K562 (cell line): ENCODE measurements at regions not wholly inside any gene's neighbourhood (a gene's known extent, or its start where the extent isn't known, plus 50 kb on each side); places are given as distances from the start of the nearest gene placed in this dataset.

Source experiments
- ATAC-seq: fragments of 200-7000 bp; cut with Tn5 transposase; 3 replicates; pipeline ENCODE4 v1.9.1; 2020; ENCODE audit warnings: moderate library complexity
- BruUV-seq: library from RNA; stranded (reverse); fragments of 400-500 nt; replicated peaks from 2 replicates; lab custom pipeline; 2021; lab: Mats Ljungman, UMichigan
- CTCF ChIA-PET: fragments of 300-600 bp; formaldehyde crosslinking; extraction: SDS; loops from one replicate; lab custom pipeline; 2021; ENCODE audit warnings: low intra/inter-chr PET ratio; lab: Yijun Ruan, JAX
- POLR2A ChIA-PET: fragments of 300-600, 350-650 bp; sonication (Branson Sonifier 250); formaldehyde crosslinking; extraction: SDS; loops from one replicate; lab custom pipeline; 2021; ENCODE audit warnings: antibody characterized with exemption, inconsistent platforms; lab: Yijun Ruan, JAX
- DNase-seq, 4 experiments: peaks; one replicate each; pipeline versions ENCODE4 v3.0.0 to v3.0.0-alpha.2; 2011 to 2018; ENCODE audit warnings: low spot score in 3 of 4, mixed read lengths in 3 of 4; ENCODE audit errors: extremely low read depth in 1 of 4
- FAIRE-seq: peaks from 2 replicates; lab custom pipeline; 2011; peaks lifted over from hg19 to GRCh38; lab: Jason Lieb, UNC
- H2AFZ ChIP-seq: 2 replicates; pipeline ENCODE4 v1.6.0; 2011; ENCODE audit warnings: low read depth, low read length, control low read depth, inconsistent platforms
- H3K27ac ChIP-seq: fragments of 200-600 bp; 3 replicates; pipeline ENCODE4 v1.8.0; 2011; ENCODE audit warnings: low read depth, mild to moderate bottlenecking, control low read depth, inconsistent platforms, low read length, moderate library complexity, mixed read lengths; ENCODE audit errors: extremely low read depth
- H3K27me3 ChIP-seq, 2 experiments: fragments of 300-600 bp in 1 of 2; 2 replicates in 1 of 2; 3 replicates in 1 of 2; pipeline versions ENCODE4 v1.6.0 to v1.8.0; 2011; ENCODE audit warnings: inconsistent platforms in 2 of 2, low read length in 2 of 2, mild to moderate bottlenecking in 1 of 2, mixed read lengths in 1 of 2, moderate library complexity in 1 of 2; ENCODE audit not compliant: control insufficient read depth in 2 of 2, insufficient read depth in 2 of 2
- H3K36me3 ChIP-seq: fragments of 300-600 bp; 3 replicates; pipeline ENCODE4 v1.8.0; 2011; ENCODE audit warnings: mild to moderate bottlenecking, low read length, inconsistent platforms; ENCODE audit not compliant: control insufficient read depth, insufficient read depth
- H3K4me1 ChIP-seq, 2 experiments: fragments of 200-600 bp in 1 of 2; replicated peaks in 1 of 2; 2 replicates in 1 of 2; 3 replicates in 1 of 2; pipeline versions ENCODE4 v1.5.1 to v1.8.0; 2011; ENCODE audit warnings: inconsistent platforms in 2 of 2, low read length in 2 of 2, mild to moderate bottlenecking in 1 of 2, mixed read lengths in 1 of 2, moderate library complexity in 1 of 2; ENCODE audit not compliant: control insufficient read depth in 2 of 2, insufficient read depth in 2 of 2
- H3K4me2 ChIP-seq: 2 replicates; pipeline ENCODE4 v1.6.1; 2011; ENCODE audit warnings: low read length, control low read depth, inconsistent platforms, mixed read lengths; ENCODE audit not compliant: insufficient read depth
- H3K4me3 ChIP-seq: fragments of 200-600 bp; sonication (generic), shearing (Covaris generic); 2 replicates; pipeline ENCODE4 v1.5.1; 2016; ENCODE audit warnings: control low read depth, inconsistent platforms
- H3K79me2 ChIP-seq: fragments of 200-600 bp; 3 replicates; pipeline ENCODE4 v1.8.0; 2011; ENCODE audit warnings: low read length, inconsistent platforms; ENCODE audit not compliant: control insufficient read depth, insufficient read depth
- H3K9ac ChIP-seq, 2 experiments: 2 replicates each; pipeline versions ENCODE4 v1.6.0 to v1.6.1; 2011; ENCODE audit warnings: low read depth in 2 of 2, low read length in 2 of 2, control low read depth in 1 of 2, inconsistent platforms in 1 of 2, mild to moderate bottlenecking in 1 of 2, mixed read lengths in 1 of 2; ENCODE audit not compliant: insufficient read depth in 1 of 2
- H3K9me1 ChIP-seq: one replicate; pipeline ENCODE4 v1.6.0; 2011; ENCODE audit warnings: inconsistent platforms, mild to moderate bottlenecking, low read length, moderate library complexity; ENCODE audit not compliant: control insufficient read depth, insufficient read depth
- H3K9me3 ChIP-seq: replicated peaks from 2 replicates; pipeline ENCODE4 v1.5.1; 2011; ENCODE audit warnings: low read depth, low read length, inconsistent platforms; ENCODE audit not compliant: control insufficient read depth, insufficient read depth
- H4K20me1 ChIP-seq: replicated peaks from 2 replicates; pipeline ENCODE4 v1.6.1; 2011; ENCODE audit warnings: low read length, inconsistent platforms, mixed read lengths; ENCODE audit not compliant: control insufficient read depth, insufficient read depth
- BRF1 ChIP-seq: IDR thresholded peaks from 3 replicates; pipeline ENCODE4 v1.6.1; 2011; ENCODE audit warnings: borderline replicate concordance, mild to moderate bottlenecking; ENCODE audit not compliant: insufficient read length; ENCODE audit errors: extremely low read depth
- DDX20 ChIP-seq: fragments of 450-650 bp; IDR thresholded peaks from 2 replicates; pipeline ENCODE4 v1.6.1; 2016; ENCODE audit warnings: missing genetic modification characterization, low read depth, mild to moderate bottlenecking, missing compliant biosample characterization, moderate library complexity
- MCM3 ChIP-seq: fragments of 450-650 bp; IDR thresholded peaks from 2 replicates; pipeline ENCODE4 v1.6.1; 2016
- SREBF2 ChIP-seq: sonication (generic); formaldehyde crosslinking; IDR thresholded peaks from 2 replicates; pipeline ENCODE4 v1.4.0; 2020; ENCODE audit warnings: mild to moderate bottlenecking, missing genetic modification reagents
- TBP ChIP-seq: optimal IDR thresholded peaks from 2 replicates; pipeline ENCODE3; 2011; ENCODE audit warnings: low read depth, low read length, improper control_type of control experiment
- ZNF253 ChIP-seq: fragments of 250-450 bp; sonication (Bioruptor Pico); conservative IDR thresholded peaks from 2 replicates; pipeline ENCODE4 v1.6.1; 2021; ENCODE audit warnings: mild to moderate bottlenecking
- ZNF318 ChIP-seq, 2 experiments: fragments of 450-650 bp; IDR thresholded peaks; 2 replicates each; pipeline ENCODE4 v1.6.1; 2016; ENCODE audit warnings: mild to moderate bottlenecking in 2 of 2, borderline replicate concordance in 1 of 2, low read depth in 1 of 2, moderate library complexity in 1 of 2
- ZNF778 ChIP-seq: fragments of 450-650 bp; formaldehyde crosslinking; IDR thresholded peaks from 2 replicates; pipeline ENCODE4 v1.4.0; 2020; ENCODE audit warnings: mild to moderate bottlenecking, moderate library complexity
- WGBS: fragments of 100-300 bp; shearing (Covaris generic); methylation state at CpG from one replicate; pipeline ENCODE4 v1.1.6; 2016; ENCODE audit warnings: low coverage, mixed read lengths; ENCODE audit not compliant: insufficient coverage; ENCODE audit errors: missing lambda C conversion rate; 5-methylcytosine and 5-hydroxymethylcytosine counted together
- in situ Hi-C: fragments of 300-500 bp; cut with MboI; formaldehyde crosslinking; loops from 4 replicates; pipeline ENCODE4 v1.15.0; 2018; ENCODE audit warnings: inconsistent platforms, mixed read lengths
- intact Hi-C: fragments of 100-400 bp; cut with micrococcal nuclease; formaldehyde crosslinking; loops from 2 replicates; pipeline ENCODE4 v1.14.2; 2022
- TF ChIP-seq, protein P1 (sequence below): fragments of 250-450 bp; sonication (Bioruptor Pico); IDR thresholded peaks from 2 replicates; pipeline ENCODE4 v1.4.0; 2020; ENCODE audit warnings: mild to moderate bottlenecking, moderate library complexity
- TF ChIP-seq, protein P2 (sequence below): sonication (generic); formaldehyde crosslinking; IDR thresholded peaks from 2 replicates; pipeline ENCODE4 v1.8.0; 2022; ENCODE audit warnings: missing genetic modification reagents, mild to moderate bottlenecking, moderate library complexity, borderline replicate concordance

DNA sequence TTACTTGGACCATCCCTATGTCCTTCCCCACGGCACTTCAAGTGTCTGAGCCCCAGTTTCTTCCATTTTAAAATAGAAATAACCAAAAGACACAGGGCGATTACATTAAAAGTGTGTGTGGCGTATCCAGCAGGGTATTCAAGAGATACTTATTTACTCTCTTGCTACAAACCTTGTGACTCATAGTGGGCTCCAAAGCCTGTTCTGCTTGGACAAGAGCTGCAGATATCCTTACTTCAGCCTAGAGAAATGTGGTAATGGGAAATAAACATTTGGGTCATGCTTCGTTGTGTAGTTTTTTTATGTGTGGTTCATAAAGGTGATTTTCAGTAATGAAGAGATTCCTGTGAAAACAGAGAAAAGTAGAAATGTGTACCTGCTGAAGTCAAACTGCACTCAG lies 288.9 kb upstream of the CDH11 start:
- Histone ChIP-seq H2AFZ (no peak overlapping the region), H3K9me1 (no peaks in the 10 kb centered on the region), H3K4me2 (no peak overlapping the region), H3K27me3 (no peaks in the 10 kb centered on the region), H3K4me1 (no peaks in the 10 kb centered on the region), H3K27ac (no peak overlapping the region), H3K9ac (no peak overlapping the region), H3K4me3 (no peak overlapping the region), H4K20me1 (no peaks in the 10 kb centered on the region), H3K9me3 (no peaks in the 10 kb centered on the region), H3K79me2 (no peaks in the 10 kb centered on the region), H3K36me3 (no peaks in the 10 kb centered on the region)
- ChIA-PET CTCF (no interaction called here), POLR2A (no interaction called here)
- in situ Hi-C loops (no loop called here), intact Hi-C loops (no loop called here)
- no TSS peak for BruUV-seq
- DNase-seq = no peak
- WGBS = 0% methylated on average over 4 of the region's 4 CpGs
- no peak for ATAC-seq
- FAIRE-seq = no peak
- TF ChIP-seq, protein P1, sequence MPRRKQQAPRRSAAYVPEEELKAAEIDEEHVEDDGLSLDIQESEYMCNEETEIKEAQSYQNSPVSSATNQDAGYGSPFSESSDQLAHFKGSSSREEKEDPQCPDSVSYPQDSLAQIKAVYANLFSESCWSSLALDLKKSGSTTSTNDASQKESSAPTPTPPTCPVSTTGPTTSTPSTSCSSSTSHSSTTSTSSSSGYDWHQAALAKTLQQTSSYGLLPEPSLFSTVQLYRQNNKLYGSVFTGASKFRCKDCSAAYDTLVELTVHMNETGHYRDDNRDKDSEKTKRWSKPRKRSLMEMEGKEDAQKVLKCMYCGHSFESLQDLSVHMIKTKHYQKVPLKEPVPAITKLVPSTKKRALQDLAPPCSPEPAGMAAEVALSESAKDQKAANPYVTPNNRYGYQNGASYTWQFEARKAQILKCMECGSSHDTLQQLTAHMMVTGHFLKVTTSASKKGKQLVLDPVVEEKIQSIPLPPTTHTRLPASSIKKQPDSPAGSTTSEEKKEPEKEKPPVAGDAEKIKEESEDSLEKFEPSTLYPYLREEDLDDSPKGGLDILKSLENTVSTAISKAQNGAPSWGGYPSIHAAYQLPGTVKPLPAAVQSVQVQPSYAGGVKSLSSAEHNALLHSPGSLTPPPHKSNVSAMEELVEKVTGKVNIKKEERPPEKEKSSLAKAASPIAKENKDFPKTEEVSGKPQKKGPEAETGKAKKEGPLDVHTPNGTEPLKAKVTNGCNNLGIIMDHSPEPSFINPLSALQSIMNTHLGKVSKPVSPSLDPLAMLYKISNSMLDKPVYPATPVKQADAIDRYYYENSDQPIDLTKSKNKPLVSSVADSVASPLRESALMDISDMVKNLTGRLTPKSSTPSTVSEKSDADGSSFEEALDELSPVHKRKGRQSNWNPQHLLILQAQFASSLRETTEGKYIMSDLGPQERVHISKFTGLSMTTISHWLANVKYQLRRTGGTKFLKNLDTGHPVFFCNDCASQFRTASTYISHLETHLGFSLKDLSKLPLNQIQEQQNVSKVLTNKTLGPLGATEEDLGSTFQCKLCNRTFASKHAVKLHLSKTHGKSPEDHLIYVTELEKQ (CRISPR knock-in tag) = no peak
- TF ChIP-seq ZNF253 (no peak), BRF1 (no peak), DDX20 (tag) (no peak), ZNF318 (IDR thresholded peaks at IDR 0.05; ENCODE audit: borderline replicate concordance in 1 of 2, low read depth in 1 of 2) (no peak), MCM3 (no peak), SREBF2 (CRISPR knock-in tag) (no peak), ZNF778 (CRISPR knock-in tag) (no peak), TBP (no peak)
- TF ChIP-seq, protein P2, sequence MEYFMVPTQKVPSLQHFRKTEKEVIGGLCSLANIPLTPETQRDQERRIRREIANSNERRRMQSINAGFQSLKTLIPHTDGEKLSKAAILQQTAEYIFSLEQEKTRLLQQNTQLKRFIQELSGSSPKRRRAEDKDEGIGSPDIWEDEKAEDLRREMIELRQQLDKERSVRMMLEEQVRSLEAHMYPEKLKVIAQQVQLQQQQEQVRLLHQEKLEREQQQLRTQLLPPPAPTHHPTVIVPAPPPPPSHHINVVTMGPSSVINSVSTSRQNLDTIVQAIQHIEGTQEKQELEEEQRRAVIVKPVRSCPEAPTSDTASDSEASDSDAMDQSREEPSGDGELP (CRISPR knock-in tag) = no peak
